ENCODE measurements at regions not wholly inside any gene's neighbourhood (a gene's known extent, or its start where the extent isn't known, plus 50 kb on each side); places are given as distances from the start of the nearest gene placed in this dataset.

DNA sequence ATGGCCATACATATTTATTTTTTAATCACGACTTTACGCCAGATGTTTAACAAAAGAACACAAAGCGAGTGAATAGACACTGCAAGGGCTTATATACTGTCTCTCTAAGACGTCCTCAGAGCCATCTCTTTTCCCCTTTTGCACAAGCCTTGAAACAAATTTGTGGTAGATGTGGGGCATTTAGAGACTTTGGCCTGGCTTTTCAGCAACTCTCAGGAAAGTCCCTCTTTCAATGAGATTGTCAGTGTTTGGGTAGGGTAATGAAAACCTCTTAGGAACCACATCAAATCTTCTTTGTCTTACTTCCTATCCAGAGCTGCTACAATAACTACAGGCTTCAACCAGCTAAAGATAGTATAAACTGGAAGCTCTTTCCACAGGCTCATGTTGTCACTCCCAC is 380.0 kb downstream of the ANXA1 start:
- ChIA-PET POLR2A (no interaction called here), CTCF (no interaction called here)
- Mint-ChIP-seq H3K36me3 (no peaks in the 10 kb centered on the region), H3K27me3 (no peaks in the 10 kb centered on the region), H3K4me1 (no peaks in the 10 kb centered on the region), H3K4me3 (no peak overlapping the region), H3K9me3 (peaks cover 0 to 8% (median 3%) of the 10 kb centered on the region in 3 donors), H3K27ac (no peak overlapping the region)
- no peak overlapping the region for H3K4me3 ChIP-seq (ENCODE audit: control insufficient read depth in 1 of 2, extremely low read depth in 1 of 2, low read length in 1 of 2)
- no peak for DNase-seq
- H3K36me3 ChIP-seq (ENCODE audit: control insufficient read depth in 2 of 2, extremely low read depth in 1 of 2, insufficient read depth in 1 of 2, low read length in 1 of 2): no peaks in the 10 kb centered on the region
- H3K27me3 ChIP-seq (replicated peaks in 1 of 2; ENCODE audit: control insufficient read depth in 2 of 2, extremely low read depth in 1 of 2, insufficient read depth in 2 of 2, low read length in 1 of 2): no peaks in the 10 kb centered on the region
- no peak for ATAC-seq (replicated peaks in 1 of 4)
- H3K4me1 ChIP-seq (ENCODE audit: control insufficient read depth in 1 of 2, extremely low read depth in 1 of 2, insufficient read depth in 2 of 2, low read length in 2 of 2): no peaks in the 10 kb centered on the region
- no peak overlapping the region for H3K27ac ChIP-seq (ENCODE audit: low read length)
- no CpG with 5 or more reads among the region's 4 CpGs for WGBS (ENCODE audit: insufficient coverage)
- no peaks in the 10 kb centered on the region for H3K9me3 ChIP-seq

- Histone ChIP-seq H3K4me1 (ENCODE audit: control insufficient read depth in 1 of 2, extremely low read depth in 1 of 2, insufficient read depth in 2 of 2, low read length in 2 of 2) (no peaks in the 10 kb centered on the region), H3K36me3 (ENCODE audit: control insufficient read depth in 2 of 2, extremely low read depth in 1 of 2, insufficient read depth in 1 of 2, low read length in 1 of 2) (no peaks in the 10 kb centered on the region), H3K27me3 (replicated peaks in 1 of 2; ENCODE audit: control insufficient read depth in 2 of 2, extremely low read depth in 1 of 2, insufficient read depth in 2 of 2, low read length in 1 of 2) (no peaks in the 10 kb centered on the region), H3K9me3 (no peaks in the 10 kb centered on the region), H3K4me3 (ENCODE audit: control insufficient read depth in 1 of 2, extremely low read depth in 1 of 2, low read length in 1 of 2) (no peak overlapping the region), H3K27ac (ENCODE audit: low read length) (no peak overlapping the region)
- DNase-seq (no peak), ATAC-seq (replicated peaks in 1 of 4) (no peak)
- Mint-ChIP-seq H3K36me3 (no peaks in the 10 kb centered on the region), H3K27ac (no peak overlapping the region), H3K27me3 (no peaks in the 10 kb centered on the region), H3K4me3 (no peak overlapping the region), H3K4me1 (no peaks in the 10 kb centered on the region), H3K9me3 (peaks cover 0 to 8% (median 3%) of the 10 kb centered on the region in 3 donors)
- ChIA-PET CTCF (no interaction called here), POLR2A (no interaction called here)
- no CpG with 5 or more reads among the region's 4 CpGs for WGBS (ENCODE audit: insufficient coverage)
Measured at GRCh38 chr9:73532985-73533384, 381.3 kb downstream of the ANXA1 start.

DNA sequence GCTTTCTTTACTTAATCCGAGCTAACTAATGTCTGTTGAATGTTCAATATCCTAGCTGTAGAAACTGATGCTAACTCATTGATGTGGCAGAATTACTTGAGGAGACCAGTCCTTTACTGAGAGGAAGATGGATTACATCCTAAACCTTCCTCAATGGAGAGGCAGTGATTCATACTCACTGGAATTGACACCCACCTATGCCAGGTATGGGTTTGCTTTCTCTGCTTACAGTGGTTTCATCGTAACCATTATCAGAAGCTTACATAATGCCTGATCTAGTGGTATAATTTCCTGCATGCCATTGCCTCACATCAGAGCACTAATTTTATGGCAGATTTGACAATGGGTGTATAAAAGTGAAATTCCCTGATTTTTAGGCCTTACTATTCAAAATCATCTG is 384.7 kb downstream of the ANXA1 start:
- peaks cover 0 to 8% (median 4%) of the 10 kb centered on the region in 3 donors for H3K9me3 Mint-ChIP-seq
- Histone ChIP-seq H3K36me3 (ENCODE audit: control insufficient read depth in 2 of 2, extremely low read depth in 1 of 2, insufficient read depth in 1 of 2, low read length in 1 of 2) (no peaks in the 10 kb centered on the region), H3K9me3 (no peaks in the 10 kb centered on the region), H3K4me1 (ENCODE audit: control insufficient read depth in 1 of 2, extremely low read depth in 1 of 2, insufficient read depth in 2 of 2, low read length in 2 of 2) (no peaks in the 10 kb centered on the region), H3K27me3 (replicated peaks in 1 of 2; ENCODE audit: control insufficient read depth in 2 of 2, extremely low read depth in 1 of 2, insufficient read depth in 2 of 2, low read length in 1 of 2) (no peaks in the 10 kb centered on the region), H3K4me3 (ENCODE audit: control insufficient read depth in 1 of 2, extremely low read depth in 1 of 2, low read length in 1 of 2) (no peak overlapping the region), H3K27ac (ENCODE audit: low read length) (no peak overlapping the region)
- DNase-seq: no peak
- POLR2A ChIA-PET: no interaction called here
- no CpG with 5 or more reads among the region's 2 CpGs for whole genome bisulfite sequencing (ENCODE audit: insufficient coverage)
- H3K4me1 Mint-ChIP-seq: no peaks in the 10 kb centered on the region
- CTCF ChIA-PET: no interaction called here
- H3K4me3 Mint-ChIP-seq: no peak overlapping the region
- H3K27ac Mint-ChIP-seq: no peak overlapping the region
- no peaks in the 10 kb centered on the region for H3K36me3 Mint-ChIP-seq
- H3K27me3 Mint-ChIP-seq: no peaks in the 10 kb centered on the region
- ATAC-seq (replicated peaks in 1 of 4): no peak

GRCh38 chr9:73537561-73537960 is 385.9 kb downstream of the ANXA1 start:
- Mint-ChIP-seq H3K27me3 (no peaks in the 10 kb centered on the region), H3K4me1 (no peaks in the 10 kb centered on the region), H3K9me3 (peaks cover 0 to 8% (median 7%) of the 10 kb centered on the region in 3 donors), H3K27ac (no peak overlapping the region), H3K4me3 (no peak overlapping the region), H3K36me3 (no peaks in the 10 kb centered on the region)
- no peaks in the 10 kb centered on the region for H3K9me3 ChIP-seq
- DNase-seq (no peak), ATAC-seq (replicated peaks in 1 of 4) (no peak)
- H3K27ac ChIP-seq (ENCODE audit: low read length): no peak overlapping the region
- H3K4me3 ChIP-seq (ENCODE audit: control insufficient read depth in 1 of 2, extremely low read depth in 1 of 2, low read length in 1 of 2): no peak overlapping the region
- H3K27me3 ChIP-seq (replicated peaks in 1 of 2; ENCODE audit: control insufficient read depth in 2 of 2, extremely low read depth in 1 of 2, insufficient read depth in 2 of 2, low read length in 1 of 2): no peaks in the 10 kb centered on the region
- WGBS (ENCODE audit: insufficient coverage): 95% methylated on average over 4 of the region's 5 CpGs
- POLR2A ChIA-PET: interaction anchor here in 1 of 2 donors (0.5 kb wide), 1 partner anchor 19 kb away, joined by 3 read pairs; no protein-coding TSS in a partner anchor
- CTCF ChIA-PET: no interaction called here
- H3K4me1 ChIP-seq (ENCODE audit: control insufficient read depth in 1 of 2, extremely low read depth in 1 of 2, insufficient read depth in 2 of 2, low read length in 2 of 2): no peaks in the 10 kb centered on the region
- H3K36me3 ChIP-seq (ENCODE audit: control insufficient read depth in 2 of 2, extremely low read depth in 1 of 2, insufficient read depth in 1 of 2, low read length in 1 of 2): no peaks in the 10 kb centered on the region

GRCh38 chr9:73539881-73540390 is 388.3 kb downstream of the ANXA1 start:
- Histone ChIP-seq H3K4me1 (ENCODE audit: control insufficient read depth in 1 of 2, extremely low read depth in 1 of 2, insufficient read depth in 2 of 2, low read length in 2 of 2) (no peaks in the 10 kb centered on the region), H3K4me3 (ENCODE audit: control insufficient read depth in 1 of 2, extremely low read depth in 1 of 2, low read length in 1 of 2) (no peak overlapping the region), H3K9me3 (no peaks in the 10 kb centered on the region), H3K36me3 (ENCODE audit: control insufficient read depth in 2 of 2, extremely low read depth in 1 of 2, insufficient read depth in 1 of 2, low read length in 1 of 2) (no peaks in the 10 kb centered on the region), H3K27me3 (replicated peaks in 1 of 2; ENCODE audit: control insufficient read depth in 2 of 2, extremely low read depth in 1 of 2, insufficient read depth in 2 of 2, low read length in 1 of 2) (no peaks in the 10 kb centered on the region), H3K27ac (ENCODE audit: low read length) (no peak overlapping the region)
- WGBS (ENCODE audit: insufficient coverage): 81% methylated on average over 6 of the region's 7 CpGs
- Mint-ChIP-seq H3K4me3 (no peak overlapping the region), H3K9me3 (peaks cover 0 to 4% (median 0%) of the 10 kb centered on the region in 3 donors), H3K4me1 (no peaks in the 10 kb centered on the region), H3K27me3 (no peaks in the 10 kb centered on the region), H3K27ac (no peak overlapping the region), H3K36me3 (no peaks in the 10 kb centered on the region)
- no peak for ATAC-seq (replicated peaks in 1 of 4)
- CTCF ChIA-PET: no interaction called here
- POLR2A ChIA-PET: no interaction called here
- no peak for DNase-seq

- Histone ChIP-seq H3K27me3 (replicated peaks in 1 of 2; ENCODE audit: control insufficient read depth in 2 of 2, extremely low read depth in 1 of 2, insufficient read depth in 2 of 2, low read length in 1 of 2) (no peaks in the 10 kb centered on the region), H3K4me1 (ENCODE audit: control insufficient read depth in 1 of 2, extremely low read depth in 1 of 2, insufficient read depth in 2 of 2, low read length in 2 of 2) (no peaks in the 10 kb centered on the region), H3K4me3 (ENCODE audit: control insufficient read depth in 1 of 2, extremely low read depth in 1 of 2, low read length in 1 of 2) (no peak overlapping the region), H3K36me3 (ENCODE audit: control insufficient read depth in 2 of 2, extremely low read depth in 1 of 2, insufficient read depth in 1 of 2, low read length in 1 of 2) (no peaks in the 10 kb centered on the region), H3K9me3 (no peaks in the 10 kb centered on the region), H3K27ac (ENCODE audit: low read length) (no peak overlapping the region)
- H3K27me3 Mint-ChIP-seq: no peaks in the 10 kb centered on the region
- H3K27ac Mint-ChIP-seq: no peak overlapping the region
- no peak overlapping the region for H3K4me3 Mint-ChIP-seq
- ChIA-PET POLR2A (no interaction called here), CTCF (interaction anchor here in 1 of 2 donors (0.6 kb wide), 1 partner anchor 919 kb away, joined by 3 read pairs; no protein-coding TSS in a partner anchor)
- H3K9me3 Mint-ChIP-seq: peaks cover 0 to 10% (median 0%) of the 10 kb centered on the region in 3 donors
- no peak for ATAC-seq (replicated peaks in 1 of 4)
- no peaks in the 10 kb centered on the region for H3K36me3 Mint-ChIP-seq
- no peaks in the 10 kb centered on the region for H3K4me1 Mint-ChIP-seq
- no CpG with 5 or more reads among the region's 2 CpGs for WGBS (ENCODE audit: insufficient coverage)
- no peak for DNase-seq
Measured at GRCh38 chr9:73541923-73542322, 390.3 kb downstream of the ANXA1 start.

- CTCF ChIA-PET: no interaction called here
- H3K9me3 Mint-ChIP-seq: peaks cover 0 to 10% (median 1%) of the 10 kb centered on the region in 3 donors
- no peaks in the 10 kb centered on the region for H3K4me1 Mint-ChIP-seq
Measured at GRCh38 chr9:73543727-73544126, 392.1 kb downstream of the ANXA1 start.

More at GRCh38 chr9:73543727-73544126, 392.1 kb downstream of the ANXA1 start:
- ATAC-seq (replicated peaks in 1 of 4): no peak
- Histone ChIP-seq H3K36me3 (ENCODE audit: control insufficient read depth in 2 of 2, extremely low read depth in 1 of 2, insufficient read depth in 1 of 2, low read length in 1 of 2) (no peaks in the 10 kb centered on the region), H3K27ac (ENCODE audit: low read length) (no peak overlapping the region), H3K4me1 (ENCODE audit: control insufficient read depth in 1 of 2, extremely low read depth in 1 of 2, insufficient read depth in 2 of 2, low read length in 2 of 2) (no peaks in the 10 kb centered on the region), H3K4me3 (ENCODE audit: control insufficient read depth in 1 of 2, extremely low read depth in 1 of 2, low read length in 1 of 2) (no peak overlapping the region), H3K27me3 (replicated peaks in 1 of 2; ENCODE audit: control insufficient read depth in 2 of 2, extremely low read depth in 1 of 2, insufficient read depth in 2 of 2, low read length in 1 of 2) (no peaks in the 10 kb centered on the region), H3K9me3 (no peaks in the 10 kb centered on the region)
- H3K27ac Mint-ChIP-seq: no peak overlapping the region
- DNase-seq: no peak
- no peaks in the 10 kb centered on the region for H3K27me3 Mint-ChIP-seq
- POLR2A ChIA-PET: no interaction called here
- no peak overlapping the region for H3K4me3 Mint-ChIP-seq
- no peaks in the 10 kb centered on the region for H3K36me3 Mint-ChIP-seq

All from T-cell (primary cell).